SK-N-SH (cell line): ENCODE measurements at regions not wholly inside any gene's neighbourhood (a gene's known extent, or its start where the extent isn't known, plus 50 kb on each side); places are given as distances from the start of the nearest gene placed in this dataset.
"Not testable (repeated sequence)": the region's sequence is repeated elsewhere in the genome, so short reads cannot be mapped to it uniquely, and the experiment has no call there.

Experiments
- CTCF ChIA-PET: fragments of 300-600, 350-600 bp; formaldehyde crosslinking; extraction: SDS; loops from one replicate; lab custom pipeline; 2021; lab: Yijun Ruan, JAX
- POLR2A ChIA-PET: fragments of 350-600 bp; sonication (Branson Sonifier 250); formaldehyde crosslinking; extraction: SDS; loops from one replicate; lab custom pipeline; 2020; ENCODE audit warnings: antibody characterized with exemption, inconsistent platforms; lab: Yijun Ruan, JAX
- DNase-seq: peaks from one replicate; pipeline ENCODE4 v3.0.0; 2012
- H2AFZ ChIP-seq: fragments of 200-600 bp; sonication (generic); 2 replicates; pipeline ENCODE4 v1.8.1; 2016; ENCODE audit warnings: antibody characterized with exemption, mild to moderate bottlenecking, low read depth
- H3F3A ChIP-seq: fragments of 200-600 bp; sonication (generic); replicated peaks from 2 replicates; pipeline ENCODE3; 2016; ENCODE audit warnings: antibody characterized with exemption, mild to moderate bottlenecking; ENCODE audit not compliant: insufficient read depth
- H3K27ac ChIP-seq, 2 experiments: fragments of 200-500 bp in 1 of 2; fragments of 200-600 bp in 1 of 2; sonication (Bioruptor generic) in 1 of 2; sonication (generic), shearing (Covaris generic) in 1 of 2; 2 replicates each; pipeline versions ENCODE4 v1.5.1 to v1.6.1; 2014 to 2016; ENCODE audit warnings: low read depth in 2 of 2, inconsistent platforms in 1 of 2, low read length in 1 of 2, mild to moderate bottlenecking in 1 of 2, mixed read lengths in 1 of 2
- H3K27me3 ChIP-seq: fragments of 200-600 bp; sonication (generic), shearing (Covaris generic); 2 replicates; pipeline ENCODE4 v1.6.1; 2016; ENCODE audit warnings: mixed run types; ENCODE audit not compliant: insufficient read depth
- H3K36me3 ChIP-seq, 2 experiments: fragments of 200-500 bp in 1 of 2; fragments of 200-600 bp in 1 of 2; sonication (Bioruptor generic) in 1 of 2; sonication (generic) in 1 of 2; replicated peaks in 1 of 2; 2 replicates each; pipeline versions ENCODE3 to v1.5.1; 2014 to 2016; ENCODE audit warnings: low read length in 1 of 2, mild to moderate bottlenecking in 1 of 2; ENCODE audit not compliant: insufficient read depth in 2 of 2, control insufficient read depth in 1 of 2
- H3K4me1 ChIP-seq, 2 experiments: fragments of 200-500 bp in 1 of 2; fragments of 200-600 bp in 1 of 2; sonication (Bioruptor generic) in 1 of 2; sonication (generic), shearing (Covaris generic) in 1 of 2; 2 replicates each; pipeline versions ENCODE4 v1.5.1 to v1.6.1; 2014 to 2016; ENCODE audit warnings: low read depth in 1 of 2, low read length in 1 of 2, mixed run types in 1 of 2; ENCODE audit not compliant: insufficient read depth in 2 of 2, control insufficient read depth in 1 of 2
- H3K4me2 ChIP-seq: fragments of 200-600 bp; sonication (generic), shearing (Covaris generic); 2 replicates; pipeline ENCODE4 v1.6.1; 2017; ENCODE audit warnings: mixed run types
- H3K4me3 ChIP-seq, 2 experiments: fragments of 200-500 bp in 1 of 2; fragments of 200-600 bp in 1 of 2; sonication (Bioruptor generic) in 1 of 2; sonication (generic), shearing (Covaris generic) in 1 of 2; 2 replicates each; pipeline versions ENCODE4 v1.5.1 to v1.8.1; 2014 to 2016; ENCODE audit warnings: low read depth in 2 of 2, inconsistent platforms in 1 of 2, low read length in 1 of 2, mild to moderate bottlenecking in 1 of 2, mixed read lengths in 1 of 2, moderate library complexity in 1 of 2
- H3K79me2 ChIP-seq: fragments of 200-600 bp; sonication (generic); 2 replicates; pipeline ENCODE4 v1.8.1; 2017; ENCODE audit warnings: mild to moderate bottlenecking; ENCODE audit not compliant: insufficient read depth
- H3K9ac ChIP-seq: fragments of 200-600 bp; sonication (generic); 2 replicates; pipeline ENCODE4 v1.6.1; 2017; ENCODE audit warnings: mixed run types
- H3K9me2 ChIP-seq: fragments of 200-600 bp; sonication (generic); 2 replicates; pipeline ENCODE4 v1.6.1; 2017; ENCODE audit warnings: mixed run types
- H3K9me3 ChIP-seq: fragments of 200-600 bp; sonication (generic); 2 replicates; pipeline ENCODE4 v1.6.1; 2017; ENCODE audit warnings: mixed run types, mild to moderate bottlenecking, moderate library complexity
- H4K20me1 ChIP-seq: fragments of 200-600 bp; sonication (generic); 2 replicates; pipeline ENCODE4 v1.6.1; 2017; ENCODE audit warnings: mild to moderate bottlenecking, mixed run types; ENCODE audit not compliant: insufficient read depth
- EP300 ChIP-seq, 2 experiments: IDR thresholded peaks; 2 replicates each; pipeline versions ENCODE4 v1.4.0 to v1.6.1; 2012; ENCODE audit warnings: borderline replicate concordance in 1 of 2, low read depth in 1 of 2, low read length in 1 of 2
- EZH2phosphoT487 ChIP-seq: fragments of 200-600 bp; sonication (generic); IDR thresholded peaks from 2 replicates; pipeline ENCODE4 v1.6.1; 2017; ENCODE audit warnings: low read depth, mixed run types, mild to moderate bottlenecking, antibody characterized with exemption, moderate library complexity, borderline replicate concordance
- GABPA ChIP-seq: IDR thresholded peaks from 2 replicates; pipeline ENCODE4 v1.4.0; 2012; ENCODE audit warnings: low read depth, mild to moderate bottlenecking
- GATA2 ChIP-seq: sonication (generic); formaldehyde crosslinking; IDR thresholded peaks from 2 replicates; pipeline ENCODE4 v1.5.0; 2020; ENCODE audit warnings: mild to moderate bottlenecking, missing genetic modification reagents
- JUND ChIP-seq: IDR thresholded peaks from 2 replicates; pipeline ENCODE4 v1.4.0; 2012
- MEF2A ChIP-seq: IDR thresholded peaks from 2 replicates; pipeline ENCODE4 v1.4.0; 2012; ENCODE audit warnings: low read depth, borderline replicate concordance
- MXI1 ChIP-seq: IDR thresholded peaks from 2 replicates; pipeline ENCODE4 v1.6.1; 2012; ENCODE audit warnings: mild to moderate bottlenecking, low read depth, low read length, improper control_type of control experiment
- NFIC ChIP-seq: IDR thresholded peaks from 2 replicates; pipeline ENCODE4 v1.4.0; 2012; ENCODE audit warnings: borderline replicate concordance
- NRF1 ChIP-seq: IDR thresholded peaks from 2 replicates; pipeline ENCODE4 v1.6.1; 2012; ENCODE audit warnings: low read depth, mild to moderate bottlenecking, low read length
- POLR2AphosphoS5 ChIP-seq: IDR thresholded peaks from 2 replicates; pipeline ENCODE4 v1.6.1; 2012; ENCODE audit warnings: low read depth, low read length
- SMC3 ChIP-seq: IDR thresholded peaks from 2 replicates; pipeline ENCODE4 v1.6.1; 2012; ENCODE audit warnings: low read depth, low read length, improper control_type of control experiment
- TEAD4 ChIP-seq: IDR thresholded peaks from 2 replicates; pipeline ENCODE4 v1.4.0; 2012; ENCODE audit warnings: mild to moderate bottlenecking, borderline replicate concordance; ENCODE audit not compliant: insufficient read depth
- USF1 ChIP-seq: IDR thresholded peaks from 2 replicates; pipeline ENCODE4 v1.4.0; 2012; ENCODE audit warnings: low read depth, borderline replicate concordance
- WGBS: methylation state at CpG from one replicate; pipeline ENCODE4 v1.1.6; 2017; ENCODE audit warnings: low lambda C conversion rate; 5-methylcytosine and 5-hydroxymethylcytosine counted together
- TF ChIP-seq, protein P1 (sequence below): IDR thresholded peaks from 2 replicates; pipeline ENCODE4 v1.4.0; 2012; ENCODE audit warnings: low read depth, borderline replicate concordance
- TF ChIP-seq, protein P2 (sequence below): fragments of 200-600 bp; sonication (generic); IDR thresholded peaks from 2 replicates; pipeline ENCODE4 v1.6.1; 2017; ENCODE audit warnings: antibody characterized with exemption, mild to moderate bottlenecking, moderate library complexity
- TF ChIP-seq, protein P3 (sequence below): IDR thresholded peaks from 2 replicates; pipeline ENCODE4 v1.4.0; 2012; ENCODE audit warnings: low read depth
- TF ChIP-seq, protein P4 (sequence below): IDR thresholded peaks from 2 replicates; pipeline ENCODE4; 2012

- POLR2A ChIA-PET = no interaction called here
- no peak overlapping the region for H2AFZ ChIP-seq
- H3K9me3 ChIP-seq = no peaks in the 10 kb centered on the region
- no peaks in the 10 kb centered on the region for H3F3A ChIP-seq
- no peak overlapping the region for H3K27ac ChIP-seq
- no peaks in the 10 kb centered on the region for H3K36me3 ChIP-seq
- H3K4me2 ChIP-seq = no peak overlapping the region
- CTCF ChIA-PET = no interaction called here
- H3K4me3 ChIP-seq = no peak overlapping the region
- H4K20me1 ChIP-seq = no peaks in the 10 kb centered on the region
- TF ChIP-seq NRF1 = no peak
- TF ChIP-seq JUND = no peak
- WGBS = 14% methylated on average over 1 of the region's 1 CpG
- no peaks in the 10 kb centered on the region for H3K9me2 ChIP-seq
- H3K27me3 ChIP-seq = peaks cover 10% of the 10 kb centered on the region; the same call in 1 of the 2 replicates
- H3K4me1 ChIP-seq = no peaks in the 10 kb centered on the region
- DNase-seq = no peak
- no peak overlapping the region for H3K9ac ChIP-seq
- H3K79me2 ChIP-seq = no peaks in the 10 kb centered on the region
Observed at GRCh38 chr11:57942808-57943207, 80.9 kb upstream of the OR9Q1 start.

GRCh38 chr11:57943766-57944165, 79.9 kb upstream of the OR9Q1 start:
- H3K4me3 ChIP-seq, H3K4me1 ChIP-seq, H3K79me2 ChIP-seq, H3K36me3 ChIP-seq, H2AFZ ChIP-seq, H3K9me2 ChIP-seq, DNase-seq, H3K4me2 ChIP-seq, CTCF ChIA-PET, H4K20me1 ChIP-seq, H3K9ac ChIP-seq, POLR2A ChIA-PET, H3F3A ChIP-seq, H3K27ac ChIP-seq, H3K9me3 ChIP-seq: not testable (repeated sequence)
- peaks cover 10% of the 10 kb centered on the region; the same call in 1 of the 2 replicates for H3K27me3 ChIP-seq
- 29% methylated on average over 6 of the region's 28 CpGs for WGBS

DNA sequence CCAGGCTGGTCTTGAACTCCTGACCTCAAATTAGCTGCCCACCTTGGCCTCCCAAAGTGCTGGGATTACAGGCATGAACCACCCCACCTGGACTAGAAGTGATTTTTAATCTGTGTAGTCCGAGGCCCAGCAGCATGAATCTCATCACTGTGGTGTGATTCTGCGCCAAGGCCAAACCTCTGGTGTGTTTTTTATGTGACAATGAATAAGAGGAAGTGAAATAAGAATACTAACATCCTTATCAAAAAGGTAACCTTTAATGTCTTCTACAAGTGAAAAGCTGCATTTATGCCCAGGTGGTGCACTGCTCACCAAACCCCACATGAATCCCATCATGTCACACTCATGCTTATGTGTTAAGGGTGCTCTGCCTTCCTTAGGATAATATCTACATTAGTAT, 77.1 kb upstream of the OR9Q1 start:
- ChIA-PET POLR2A (no interaction called here), CTCF (no interaction called here)
- H2AFZ ChIP-seq = no peak overlapping the region
- H4K20me1 ChIP-seq = no peaks in the 10 kb centered on the region
- peaks cover under 1% of the 10 kb centered on the region; the same call in 1 of the 2 replicates for H3K27me3 ChIP-seq
- TF ChIP-seq NFIC (no peak), NRF1 (no peak), MXI1 (no peak), EZH2phosphoT487 (no peak), USF1 (no peak), POLR2AphosphoS5 (no peak), JUND (no peak), MEF2A (no peak), GABPA (no peak), GATA2 (CRISPR knock-in tag) (no peak), TEAD4 (no peak), SMC3 (no peak), EP300 (IDR thresholded peaks at IDR 0.05; ENCODE audit: borderline replicate concordance in 1 of 2, low read depth in 1 of 2, low read length in 1 of 2) (no peak)
- TF ChIP-seq, protein P1, sequence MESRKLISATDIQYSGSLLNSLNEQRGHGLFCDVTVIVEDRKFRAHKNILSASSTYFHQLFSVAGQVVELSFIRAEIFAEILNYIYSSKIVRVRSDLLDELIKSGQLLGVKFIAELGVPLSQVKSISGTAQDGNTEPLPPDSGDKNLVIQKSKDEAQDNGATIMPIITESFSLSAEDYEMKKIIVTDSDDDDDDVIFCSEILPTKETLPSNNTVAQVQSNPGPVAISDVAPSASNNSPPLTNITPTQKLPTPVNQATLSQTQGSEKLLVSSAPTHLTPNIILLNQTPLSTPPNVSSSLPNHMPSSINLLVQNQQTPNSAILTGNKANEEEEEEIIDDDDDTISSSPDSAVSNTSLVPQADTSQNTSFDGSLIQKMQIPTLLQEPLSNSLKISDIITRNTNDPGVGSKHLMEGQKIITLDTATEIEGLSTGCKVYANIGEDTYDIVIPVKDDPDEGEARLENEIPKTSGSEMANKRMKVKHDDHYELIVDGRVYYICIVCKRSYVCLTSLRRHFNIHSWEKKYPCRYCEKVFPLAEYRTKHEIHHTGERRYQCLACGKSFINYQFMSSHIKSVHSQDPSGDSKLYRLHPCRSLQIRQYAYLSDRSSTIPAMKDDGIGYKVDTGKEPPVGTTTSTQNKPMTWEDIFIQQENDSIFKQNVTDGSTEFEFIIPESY = no peak
- TF ChIP-seq, protein P2, sequence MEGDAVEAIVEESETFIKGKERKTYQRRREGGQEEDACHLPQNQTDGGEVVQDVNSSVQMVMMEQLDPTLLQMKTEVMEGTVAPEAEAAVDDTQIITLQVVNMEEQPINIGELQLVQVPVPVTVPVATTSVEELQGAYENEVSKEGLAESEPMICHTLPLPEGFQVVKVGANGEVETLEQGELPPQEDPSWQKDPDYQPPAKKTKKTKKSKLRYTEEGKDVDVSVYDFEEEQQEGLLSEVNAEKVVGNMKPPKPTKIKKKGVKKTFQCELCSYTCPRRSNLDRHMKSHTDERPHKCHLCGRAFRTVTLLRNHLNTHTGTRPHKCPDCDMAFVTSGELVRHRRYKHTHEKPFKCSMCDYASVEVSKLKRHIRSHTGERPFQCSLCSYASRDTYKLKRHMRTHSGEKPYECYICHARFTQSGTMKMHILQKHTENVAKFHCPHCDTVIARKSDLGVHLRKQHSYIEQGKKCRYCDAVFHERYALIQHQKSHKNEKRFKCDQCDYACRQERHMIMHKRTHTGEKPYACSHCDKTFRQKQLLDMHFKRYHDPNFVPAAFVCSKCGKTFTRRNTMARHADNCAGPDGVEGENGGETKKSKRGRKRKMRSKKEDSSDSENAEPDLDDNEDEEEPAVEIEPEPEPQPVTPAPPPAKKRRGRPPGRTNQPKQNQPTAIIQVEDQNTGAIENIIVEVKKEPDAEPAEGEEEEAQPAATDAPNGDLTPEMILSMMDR = no peak
- TF ChIP-seq, protein P3, sequence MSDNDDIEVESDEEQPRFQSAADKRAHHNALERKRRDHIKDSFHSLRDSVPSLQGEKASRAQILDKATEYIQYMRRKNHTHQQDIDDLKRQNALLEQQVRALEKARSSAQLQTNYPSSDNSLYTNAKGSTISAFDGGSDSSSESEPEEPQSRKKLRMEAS = no peak
- TF ChIP-seq, protein P4, sequence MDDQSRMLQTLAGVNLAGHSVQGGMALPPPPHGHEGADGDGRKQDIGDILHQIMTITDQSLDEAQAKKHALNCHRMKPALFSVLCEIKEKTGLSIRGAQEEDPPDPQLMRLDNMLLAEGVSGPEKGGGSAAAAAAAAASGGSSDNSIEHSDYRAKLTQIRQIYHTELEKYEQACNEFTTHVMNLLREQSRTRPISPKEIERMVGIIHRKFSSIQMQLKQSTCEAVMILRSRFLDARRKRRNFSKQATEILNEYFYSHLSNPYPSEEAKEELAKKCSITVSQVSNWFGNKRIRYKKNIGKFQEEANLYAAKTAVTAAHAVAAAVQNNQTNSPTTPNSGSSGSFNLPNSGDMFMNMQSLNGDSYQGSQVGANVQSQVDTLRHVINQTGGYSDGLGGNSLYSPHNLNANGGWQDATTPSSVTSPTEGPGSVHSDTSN = no peak
- H3K9me2 ChIP-seq = no peaks in the 10 kb centered on the region
- no peaks in the 10 kb centered on the region for H3K4me1 ChIP-seq
- H3K9ac ChIP-seq = no peak overlapping the region
- H3F3A ChIP-seq = no peaks in the 10 kb centered on the region
- 23% methylated on average over 2 of the region's 2 CpGs for WGBS
- no peak overlapping the region for H3K27ac ChIP-seq
- H3K9me3 ChIP-seq = no peaks in the 10 kb centered on the region
- no peak overlapping the region for H3K4me2 ChIP-seq
- H3K36me3 ChIP-seq = no peaks in the 10 kb centered on the region
- no peak overlapping the region for H3K4me3 ChIP-seq
- H3K79me2 ChIP-seq = no peaks in the 10 kb centered on the region
- DNase-seq = no peak
